ENCODE measurements at regions not wholly inside any gene's neighbourhood (a gene's known extent, or its start where the extent isn't known, plus 50 kb on each side); places are given as distances from the start of the nearest gene placed in this dataset.
A peak's percentile ranks its signal among the peaks of the same experiment; 100 is the strongest.

DNA sequence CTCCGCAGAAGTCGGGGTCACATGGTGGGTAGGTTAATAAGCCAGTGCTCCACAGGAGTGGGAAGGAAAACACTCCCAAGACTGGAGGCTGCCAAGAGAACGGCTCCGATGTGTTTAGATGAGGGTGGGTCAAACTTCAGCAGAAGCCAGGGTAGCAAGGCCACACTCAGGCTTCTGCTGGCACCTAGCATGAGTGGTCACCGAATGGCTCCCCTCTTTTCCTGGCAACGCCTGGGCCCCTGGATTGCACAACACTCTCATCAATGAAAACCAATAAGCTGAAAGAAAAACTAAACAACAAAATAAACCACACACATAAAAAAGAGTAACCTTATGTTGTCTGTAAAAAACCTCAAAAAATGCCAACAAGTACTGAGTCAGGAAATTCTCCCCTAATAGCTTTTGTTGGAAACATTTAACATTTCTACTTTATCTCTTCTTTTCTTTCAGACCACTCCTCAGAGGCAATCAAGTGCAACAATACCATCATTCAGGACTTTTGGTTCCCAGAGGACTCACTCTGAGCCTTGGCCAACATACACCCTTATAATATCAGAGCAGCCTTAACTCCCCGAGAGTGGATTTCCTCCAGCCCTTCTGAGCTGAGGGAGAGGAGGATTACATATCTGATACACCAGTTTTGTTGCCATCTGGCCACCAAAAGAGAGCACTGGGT, 279.9 kb downstream of the ENC1 start:
- Histone ChIP-seq H3K9me2 (ENCODE audit: insufficient read depth) (peaks cover 6% of the 10 kb centered on the region; the same call in 1 of the 2 replicates), H3K4me2 (no peak overlapping the region), H3K4me1 (ENCODE audit: insufficient read depth) (no peaks in the 10 kb centered on the region), H4K20me1 (replicated peaks; ENCODE audit: insufficient read depth) (no peaks in the 10 kb centered on the region), H3K79me2 (replicated peaks; ENCODE audit: insufficient read depth) (no peaks in the 10 kb centered on the region), H3K27me3 (ENCODE audit: insufficient read depth) (no peaks in the 10 kb centered on the region), H3K27ac (ENCODE audit: low read depth) (no peak overlapping the region), H3K4me3 (no peak overlapping the region), H3F3A (replicated peaks; ENCODE audit: low read depth) (no peaks in the 10 kb centered on the region), H2AFZ (peak overlapping the region; percentile 43; the same call in 1 of the 2 replicates), H3K36me3 (ENCODE audit: insufficient read depth) (no peaks in the 10 kb centered on the region)
- TF ChIP-seq ZNF331 (CRISPR knock-in tag; IDR thresholded peaks at IDR 0.05; ENCODE audit: low read depth) (no peak), JUNB (IDR thresholded peaks at IDR 0.05; ENCODE audit: unreplicated experiment) (no peak), EZH2 (IDR thresholded peaks at IDR 0.05; ENCODE audit: low read depth, unreplicated experiment) (no peak)
- no peaks in the 10 kb centered on the region; the same call in 2 of the 3 replicates for H3K9me3 Mint-ChIP-seq
- no peak overlapping the region for H3K27ac Mint-ChIP-seq
- H3K4me1 Mint-ChIP-seq: no peaks in the 10 kb centered on the region
- ATAC-seq: no peak
- peaks cover 4% of the 10 kb centered on the region for H3K27me3 Mint-ChIP-seq (ENCODE audit: insufficient read depth, low read depth, poor library complexity)
- no peaks in the 10 kb centered on the region for H3K36me3 Mint-ChIP-seq (ENCODE audit: low read depth)
- no peak for DNase-seq (ENCODE audit: low spot score)
- no peak overlapping the region for H3K4me3 Mint-ChIP-seq

DNA sequence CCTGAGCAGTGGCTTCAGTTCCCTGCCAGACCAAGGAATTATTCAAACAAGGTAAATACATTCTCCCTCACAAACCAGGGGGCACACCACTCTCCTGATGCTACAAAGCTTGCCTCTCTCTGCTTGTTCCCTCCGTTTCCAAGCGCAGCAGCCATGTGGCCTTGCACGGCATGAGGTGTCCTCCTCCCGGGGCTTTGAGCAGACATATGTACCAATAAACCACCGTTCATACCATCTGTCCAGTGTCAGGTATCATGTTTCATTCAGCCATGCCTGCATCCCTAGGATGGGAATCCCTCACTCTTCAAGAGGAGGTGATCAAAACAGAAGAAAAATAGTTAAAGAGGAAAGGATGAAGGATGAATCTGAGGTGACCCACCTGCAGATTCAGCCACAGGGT, 282.7 kb downstream of the ENC1 start:
- no peak for DNase-seq (ENCODE audit: low spot score)
- no peaks in the 10 kb centered on the region for H3K4me1 ChIP-seq (ENCODE audit: insufficient read depth)
- Mint-ChIP-seq H3K27me3 (ENCODE audit: insufficient read depth, low read depth, poor library complexity) (peaks cover 4% of the 10 kb centered on the region), H3K4me1 (no peaks in the 10 kb centered on the region), H3K36me3 (ENCODE audit: low read depth) (no peaks in the 10 kb centered on the region), H3K4me3 (no peak overlapping the region), H3K27ac (no peak overlapping the region), H3K9me3 (no peaks in the 10 kb centered on the region)
- H3K79me2 ChIP-seq (replicated peaks; ENCODE audit: insufficient read depth): no peaks in the 10 kb centered on the region
- no peak overlapping the region for H2AFZ ChIP-seq
- no peaks in the 10 kb centered on the region for H4K20me1 ChIP-seq (replicated peaks; ENCODE audit: insufficient read depth)
- no peak overlapping the region for H3K4me3 ChIP-seq
- ATAC-seq: no peak
- H3K36me3 ChIP-seq (ENCODE audit: insufficient read depth): no peaks in the 10 kb centered on the region
- no peak overlapping the region for H3K27ac ChIP-seq (ENCODE audit: low read depth)
- no peak overlapping the region for H3K4me2 ChIP-seq
- H3F3A ChIP-seq (replicated peaks; ENCODE audit: low read depth): no peaks in the 10 kb centered on the region
- peaks cover 8% of the 10 kb centered on the region for H3K9me2 ChIP-seq (ENCODE audit: insufficient read depth)
- H3K27me3 ChIP-seq (ENCODE audit: insufficient read depth): no peaks in the 10 kb centered on the region
- TF ChIP-seq, protein P1, sequence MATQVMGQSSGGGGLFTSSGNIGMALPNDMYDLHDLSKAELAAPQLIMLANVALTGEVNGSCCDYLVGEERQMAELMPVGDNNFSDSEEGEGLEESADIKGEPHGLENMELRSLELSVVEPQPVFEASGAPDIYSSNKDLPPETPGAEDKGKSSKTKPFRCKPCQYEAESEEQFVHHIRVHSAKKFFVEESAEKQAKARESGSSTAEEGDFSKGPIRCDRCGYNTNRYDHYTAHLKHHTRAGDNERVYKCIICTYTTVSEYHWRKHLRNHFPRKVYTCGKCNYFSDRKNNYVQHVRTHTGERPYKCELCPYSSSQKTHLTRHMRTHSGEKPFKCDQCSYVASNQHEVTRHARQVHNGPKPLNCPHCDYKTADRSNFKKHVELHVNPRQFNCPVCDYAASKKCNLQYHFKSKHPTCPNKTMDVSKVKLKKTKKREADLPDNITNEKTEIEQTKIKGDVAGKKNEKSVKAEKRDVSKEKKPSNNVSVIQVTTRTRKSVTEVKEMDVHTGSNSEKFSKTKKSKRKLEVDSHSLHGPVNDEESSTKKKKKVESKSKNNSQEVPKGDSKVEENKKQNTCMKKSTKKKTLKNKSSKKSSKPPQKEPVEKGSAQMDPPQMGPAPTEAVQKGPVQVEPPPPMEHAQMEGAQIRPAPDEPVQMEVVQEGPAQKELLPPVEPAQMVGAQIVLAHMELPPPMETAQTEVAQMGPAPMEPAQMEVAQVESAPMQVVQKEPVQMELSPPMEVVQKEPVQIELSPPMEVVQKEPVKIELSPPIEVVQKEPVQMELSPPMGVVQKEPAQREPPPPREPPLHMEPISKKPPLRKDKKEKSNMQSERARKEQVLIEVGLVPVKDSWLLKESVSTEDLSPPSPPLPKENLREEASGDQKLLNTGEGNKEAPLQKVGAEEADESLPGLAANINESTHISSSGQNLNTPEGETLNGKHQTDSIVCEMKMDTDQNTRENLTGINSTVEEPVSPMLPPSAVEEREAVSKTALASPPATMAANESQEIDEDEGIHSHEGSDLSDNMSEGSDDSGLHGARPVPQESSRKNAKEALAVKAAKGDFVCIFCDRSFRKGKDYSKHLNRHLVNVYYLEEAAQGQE (IDR thresholded peaks at IDR 0.05; ENCODE audit: unreplicated experiment): no peak
- no peak for TF ChIP-seq CREB1 (CRISPR knock-in tag; IDR thresholded peaks at IDR 0.05; ENCODE audit: low read depth)
- TF ChIP-seq ZNF114 (CRISPR knock-in tag; IDR thresholded peaks at IDR 0.05): no peak
- TF ChIP-seq EZH2phosphoT487 (IDR thresholded peaks at IDR 0.05; ENCODE audit: unreplicated experiment): no peak
- TF ChIP-seq, protein P2, sequence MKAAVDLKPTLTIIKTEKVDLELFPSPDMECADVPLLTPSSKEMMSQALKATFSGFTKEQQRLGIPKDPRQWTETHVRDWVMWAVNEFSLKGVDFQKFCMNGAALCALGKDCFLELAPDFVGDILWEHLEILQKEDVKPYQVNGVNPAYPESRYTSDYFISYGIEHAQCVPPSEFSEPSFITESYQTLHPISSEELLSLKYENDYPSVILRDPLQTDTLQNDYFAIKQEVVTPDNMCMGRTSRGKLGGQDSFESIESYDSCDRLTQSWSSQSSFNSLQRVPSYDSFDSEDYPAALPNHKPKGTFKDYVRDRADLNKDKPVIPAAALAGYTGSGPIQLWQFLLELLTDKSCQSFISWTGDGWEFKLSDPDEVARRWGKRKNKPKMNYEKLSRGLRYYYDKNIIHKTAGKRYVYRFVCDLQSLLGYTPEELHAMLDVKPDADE (IDR thresholded peaks at IDR 0.05): no peak
- TF ChIP-seq, protein P3, sequence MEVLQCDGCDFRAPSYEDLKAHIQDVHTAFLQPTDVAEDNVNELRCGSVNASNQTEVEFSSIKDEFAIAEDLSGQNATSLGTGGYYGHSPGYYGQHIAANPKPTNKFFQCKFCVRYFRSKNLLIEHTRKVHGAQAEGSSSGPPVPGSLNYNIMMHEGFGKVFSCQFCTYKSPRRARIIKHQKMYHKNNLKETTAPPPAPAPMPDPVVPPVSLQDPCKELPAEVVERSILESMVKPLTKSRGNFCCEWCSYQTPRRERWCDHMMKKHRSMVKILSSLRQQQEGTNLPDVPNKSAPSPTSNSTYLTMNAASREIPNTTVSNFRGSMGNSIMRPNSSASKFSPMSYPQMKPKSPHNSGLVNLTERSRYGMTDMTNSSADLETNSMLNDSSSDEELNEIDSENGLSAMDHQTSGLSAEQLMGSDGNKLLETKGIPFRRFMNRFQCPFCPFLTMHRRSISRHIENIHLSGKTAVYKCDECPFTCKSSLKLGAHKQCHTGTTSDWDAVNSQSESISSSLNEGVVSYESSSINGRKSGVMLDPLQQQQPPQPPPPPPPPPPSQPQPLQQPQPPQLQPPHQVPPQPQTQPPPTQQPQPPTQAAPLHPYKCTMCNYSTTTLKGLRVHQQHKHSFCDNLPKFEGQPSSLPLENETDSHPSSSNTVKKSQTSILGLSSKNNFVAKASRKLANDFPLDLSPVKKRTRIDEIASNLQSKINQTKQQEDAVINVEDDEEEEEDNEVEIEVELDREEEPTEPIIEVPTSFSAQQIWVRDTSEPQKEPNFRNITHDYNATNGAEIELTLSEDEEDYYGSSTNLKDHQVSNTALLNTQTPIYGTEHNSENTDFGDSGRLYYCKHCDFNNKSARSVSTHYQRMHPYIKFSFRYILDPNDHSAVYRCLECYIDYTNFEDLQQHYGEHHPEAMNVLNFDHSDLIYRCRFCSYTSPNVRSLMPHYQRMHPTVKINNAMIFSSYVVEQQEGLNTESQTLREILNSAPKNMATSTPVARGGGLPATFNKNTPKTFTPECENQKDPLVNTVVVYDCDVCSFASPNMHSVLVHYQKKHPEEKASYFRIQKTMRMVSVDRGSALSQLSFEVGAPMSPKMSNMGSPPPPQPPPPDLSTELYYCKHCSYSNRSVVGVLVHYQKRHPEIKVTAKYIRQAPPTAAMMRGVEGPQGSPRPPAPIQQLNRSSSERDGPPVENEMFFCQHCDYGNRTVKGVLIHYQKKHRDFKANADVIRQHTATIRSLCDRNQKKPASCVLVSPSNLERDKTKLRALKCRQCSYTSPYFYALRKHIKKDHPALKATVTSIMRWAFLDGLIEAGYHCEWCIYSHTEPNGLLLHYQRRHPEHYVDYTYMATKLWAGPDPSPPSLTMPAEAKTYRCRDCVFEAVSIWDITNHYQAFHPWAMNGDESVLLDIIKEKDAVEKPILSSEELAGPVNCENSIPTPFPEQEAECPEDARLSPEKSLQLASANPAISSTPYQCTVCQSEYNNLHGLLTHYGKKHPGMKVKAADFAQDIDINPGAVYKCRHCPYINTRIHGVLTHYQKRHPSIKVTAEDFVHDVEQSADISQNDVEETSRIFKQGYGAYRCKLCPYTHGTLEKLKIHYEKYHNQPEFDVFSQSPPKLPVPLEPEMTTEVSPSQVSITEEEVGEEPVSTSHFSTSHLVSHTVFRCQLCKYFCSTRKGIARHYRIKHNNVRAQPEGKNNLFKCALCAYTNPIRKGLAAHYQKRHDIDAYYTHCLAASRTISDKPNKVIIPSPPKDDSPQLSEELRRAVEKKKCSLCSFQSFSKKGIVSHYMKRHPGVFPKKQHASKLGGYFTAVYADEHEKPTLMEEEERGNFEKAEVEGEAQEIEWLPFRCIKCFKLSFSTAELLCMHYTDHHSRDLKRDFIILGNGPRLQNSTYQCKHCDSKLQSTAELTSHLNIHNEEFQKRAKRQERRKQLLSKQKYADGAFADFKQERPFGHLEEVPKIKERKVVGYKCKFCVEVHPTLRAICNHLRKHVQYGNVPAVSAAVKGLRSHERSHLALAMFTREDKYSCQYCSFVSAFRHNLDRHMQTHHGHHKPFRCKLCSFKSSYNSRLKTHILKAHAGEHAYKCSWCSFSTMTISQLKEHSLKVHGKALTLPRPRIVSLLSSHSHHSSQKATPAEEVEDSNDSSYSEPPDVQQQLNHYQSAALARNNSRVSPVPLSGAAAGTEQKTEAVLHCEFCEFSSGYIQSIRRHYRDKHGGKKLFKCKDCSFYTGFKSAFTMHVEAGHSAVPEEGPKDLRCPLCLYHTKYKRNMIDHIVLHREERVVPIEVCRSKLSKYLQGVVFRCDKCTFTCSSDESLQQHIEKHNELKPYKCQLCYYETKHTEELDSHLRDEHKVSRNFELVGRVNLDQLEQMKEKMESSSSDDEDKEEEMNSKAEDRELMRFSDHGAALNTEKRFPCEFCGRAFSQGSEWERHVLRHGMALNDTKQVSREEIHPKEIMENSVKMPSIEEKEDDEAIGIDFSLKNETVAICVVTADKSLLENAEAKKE (CRISPR knock-in tag; IDR thresholded peaks at IDR 0.05): no peak

Measured in GM23338 (cell line).